ENCODE measurements at regions not wholly inside any gene's neighbourhood (a gene's known extent, or its start where the extent isn't known, plus 50 kb on each side); places are given as distances from the start of the nearest gene placed in this dataset.

DNA sequence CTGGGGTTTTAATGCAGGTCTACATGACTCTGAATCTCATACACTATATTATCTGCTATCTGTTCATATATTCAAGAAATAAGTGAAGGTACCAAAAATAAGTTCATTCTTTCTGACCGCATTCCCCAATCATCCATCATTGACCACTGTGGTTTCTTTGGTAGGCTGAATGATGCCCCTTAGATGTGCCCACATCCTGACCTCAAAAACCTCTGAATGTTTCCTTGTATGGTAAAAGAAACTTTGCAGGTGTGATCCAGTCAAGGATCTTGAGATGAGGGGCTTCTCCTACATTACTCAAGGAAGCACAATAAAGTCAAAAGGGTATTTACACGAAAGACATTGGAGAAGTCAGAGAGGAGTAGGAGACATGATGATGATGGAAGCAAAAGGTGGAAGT, 60.6 kb upstream of the LRRC8B start:
- Histone ChIP-seq H3K9me3 (no peaks in the 10 kb centered on the region), H3K36me3 (no peaks in the 10 kb centered on the region), H3K27me3 (replicated peaks; ENCODE audit: insufficient read depth) (no peaks in the 10 kb centered on the region), H3K4me3 (no peak overlapping the region), H3K27ac (no peak overlapping the region), H3K4me1 (ENCODE audit: control insufficient read depth in 1 of 2, low read depth in 2 of 2) (no peaks in the 10 kb centered on the region)
- DNase-seq (ENCODE audit: low spot score) (no peak), ATAC-seq (ENCODE audit: insufficient number of reproducible peaks, low FRiP score, low read depth) (no peak)
- TF ChIP-seq, protein P1, sequence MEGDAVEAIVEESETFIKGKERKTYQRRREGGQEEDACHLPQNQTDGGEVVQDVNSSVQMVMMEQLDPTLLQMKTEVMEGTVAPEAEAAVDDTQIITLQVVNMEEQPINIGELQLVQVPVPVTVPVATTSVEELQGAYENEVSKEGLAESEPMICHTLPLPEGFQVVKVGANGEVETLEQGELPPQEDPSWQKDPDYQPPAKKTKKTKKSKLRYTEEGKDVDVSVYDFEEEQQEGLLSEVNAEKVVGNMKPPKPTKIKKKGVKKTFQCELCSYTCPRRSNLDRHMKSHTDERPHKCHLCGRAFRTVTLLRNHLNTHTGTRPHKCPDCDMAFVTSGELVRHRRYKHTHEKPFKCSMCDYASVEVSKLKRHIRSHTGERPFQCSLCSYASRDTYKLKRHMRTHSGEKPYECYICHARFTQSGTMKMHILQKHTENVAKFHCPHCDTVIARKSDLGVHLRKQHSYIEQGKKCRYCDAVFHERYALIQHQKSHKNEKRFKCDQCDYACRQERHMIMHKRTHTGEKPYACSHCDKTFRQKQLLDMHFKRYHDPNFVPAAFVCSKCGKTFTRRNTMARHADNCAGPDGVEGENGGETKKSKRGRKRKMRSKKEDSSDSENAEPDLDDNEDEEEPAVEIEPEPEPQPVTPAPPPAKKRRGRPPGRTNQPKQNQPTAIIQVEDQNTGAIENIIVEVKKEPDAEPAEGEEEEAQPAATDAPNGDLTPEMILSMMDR (IDR thresholded peaks at IDR 0.05) = no peak

GRCh38 chr1:89465201-89465600, 59.4 kb upstream of the LRRC8B start:
- no peaks in the 10 kb centered on the region for H3K4me1 ChIP-seq (ENCODE audit: control insufficient read depth in 1 of 2, low read depth in 2 of 2)
- ATAC-seq (ENCODE audit: insufficient number of reproducible peaks, low FRiP score, low read depth) = no peak

GRCh38 chr1:89466307-89466930, 58.2 kb upstream of the LRRC8B start:
- TF ChIP-seq, protein P1 (IDR thresholded peaks at IDR 0.05) = no peak
- Histone ChIP-seq H3K27me3 (replicated peaks; ENCODE audit: insufficient read depth) (no peaks in the 10 kb centered on the region), H3K27ac (no peak overlapping the region), H3K9me3 (no peaks in the 10 kb centered on the region), H3K36me3 (no peaks in the 10 kb centered on the region), H3K4me3 (no peak overlapping the region), H3K4me1 (ENCODE audit: control insufficient read depth in 1 of 2, low read depth in 2 of 2) (no peaks in the 10 kb centered on the region)
- DNase-seq (ENCODE audit: low spot score) (no peak), ATAC-seq (ENCODE audit: insufficient number of reproducible peaks, low FRiP score, low read depth) (no peak)

More at GRCh38 chr1:89465201-89465600, 59.4 kb upstream of the LRRC8B start:
- Histone ChIP-seq H3K36me3 (no peaks in the 10 kb centered on the region), H3K27me3 (replicated peaks; ENCODE audit: insufficient read depth) (no peaks in the 10 kb centered on the region), H3K9me3 (no peaks in the 10 kb centered on the region), H3K4me3 (no peak overlapping the region), H3K27ac (no peak overlapping the region)
- TF ChIP-seq, protein P1 (IDR thresholded peaks at IDR 0.05) = no peak
- no peak for DNase-seq (ENCODE audit: low spot score)

DNA sequence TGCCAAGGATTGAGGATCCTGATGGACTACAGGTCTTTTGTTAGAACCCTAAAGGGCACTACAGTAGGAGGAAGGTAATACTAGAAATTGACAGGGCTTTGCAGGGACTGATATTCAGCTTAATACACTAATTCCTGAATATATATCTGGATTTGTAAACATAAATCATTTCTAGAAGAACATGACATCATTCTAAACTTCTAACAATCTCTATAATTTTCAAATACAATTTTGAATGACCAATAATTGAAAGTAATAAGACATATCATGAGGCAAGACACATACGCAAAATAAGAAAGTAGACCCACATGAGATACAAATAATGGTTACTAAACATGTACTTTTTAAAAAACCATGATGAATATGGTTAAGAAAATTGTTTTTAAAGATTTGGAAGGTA, 52.4 kb upstream of the LRRC8B start:
- Histone ChIP-seq H3K36me3 (no peaks in the 10 kb centered on the region), H3K27me3 (replicated peaks; ENCODE audit: insufficient read depth) (no peaks in the 10 kb centered on the region), H3K4me3 (no peak overlapping the region), H3K4me1 (ENCODE audit: control insufficient read depth in 1 of 2, low read depth in 2 of 2) (no peaks in the 10 kb centered on the region), H3K27ac (no peak overlapping the region), H3K9me3 (no peaks in the 10 kb centered on the region)
- no peak for ATAC-seq (ENCODE audit: insufficient number of reproducible peaks, low FRiP score, low read depth)
- no peak for DNase-seq (ENCODE audit: low spot score)
- TF ChIP-seq, protein P1 (IDR thresholded peaks at IDR 0.05) = no peak

DNA sequence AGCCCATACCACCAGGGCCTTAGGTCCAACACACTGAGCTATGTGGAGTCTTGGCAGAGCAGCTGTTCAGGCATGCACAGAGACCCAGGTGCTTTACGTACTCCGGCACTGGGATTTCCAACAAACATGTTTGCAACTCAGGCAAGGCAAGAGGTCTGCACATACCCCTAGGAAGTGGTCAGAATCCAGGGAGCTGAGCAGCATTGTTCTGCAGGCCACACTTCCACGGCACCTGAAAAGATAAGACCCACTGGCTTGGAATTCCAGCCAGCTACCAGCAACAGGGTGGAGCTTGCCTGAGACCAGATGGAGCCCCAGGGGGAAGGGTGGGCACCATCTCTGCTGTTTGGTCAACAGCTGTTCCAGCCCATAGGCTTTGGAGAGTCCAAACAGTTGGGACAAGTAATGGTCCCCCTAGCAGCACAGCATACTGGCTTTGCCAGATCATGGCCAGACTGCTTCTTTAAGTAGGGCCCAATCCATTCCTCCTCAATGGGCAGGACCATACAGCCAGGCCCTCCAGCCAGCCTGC, 51.7 kb upstream of the LRRC8B start:
- Histone ChIP-seq H3K4me3 (no peak overlapping the region), H3K4me1 (ENCODE audit: control insufficient read depth in 1 of 2, low read depth in 2 of 2) (no peaks in the 10 kb centered on the region), H3K27ac (no peak overlapping the region), H3K36me3 (no peaks in the 10 kb centered on the region), H3K9me3 (no peaks in the 10 kb centered on the region), H3K27me3 (replicated peaks; ENCODE audit: insufficient read depth) (no peaks in the 10 kb centered on the region)
- no peak for ATAC-seq (ENCODE audit: insufficient number of reproducible peaks, low FRiP score, low read depth)
- no peak for DNase-seq (ENCODE audit: low spot score)
- TF ChIP-seq, protein P1 (IDR thresholded peaks at IDR 0.05) = no peak

Data from thoracic aorta (tissue), 2 donors.